GM12878 (cell line): ENCODE measurements at regions not wholly inside any gene's neighbourhood (a gene's known extent, or its start where the extent isn't known, plus 50 kb on each side); places are given as distances from the start of the nearest gene placed in this dataset.

Source experiments
- BHLHE40 ChIP-seq, 2 experiments: fragments of 450-650 bp in 1 of 2; IDR thresholded peaks; 2 replicates each; pipeline ENCODE4 v1.6.1; 2011 to 2017; ENCODE audit warnings: low read depth in 2 of 2, borderline replicate concordance in 1 of 2, improper control_type of control experiment in 1 of 2, low read length in 1 of 2, mild to moderate bottlenecking in 1 of 2
- CBX3 ChIP-seq: fragments of 200-600 bp; sonication (generic); IDR thresholded peaks from 2 replicates; pipeline ENCODE4 v1.6.1; 2016; ENCODE audit warnings: low read depth, borderline replicate concordance
- CEBPB ChIP-seq, 2 experiments: fragments of 150-350 bp in 1 of 2; IDR thresholded peaks; 2 replicates each; pipeline ENCODE4 v1.6.1; 2012 to 2014; ENCODE audit warnings: low read depth in 2 of 2, low read length in 2 of 2, borderline replicate concordance in 1 of 2, inconsistent platforms in 1 of 2
- POLR2A ChIP-seq: IDR thresholded peaks from 2 replicates; pipeline ENCODE4 v1.6.1; 2011; ENCODE audit warnings: low read depth, mild to moderate bottlenecking, low read length
- POLR2AphosphoS5 ChIP-seq: IDR thresholded peaks from 2 replicates; pipeline ENCODE4 v1.6.1; 2011; ENCODE audit warnings: mild to moderate bottlenecking, low read length, inconsistent platforms
- RAD21 ChIP-seq: IDR thresholded peaks from 2 replicates; pipeline ENCODE4 v1.6.1; 2011; ENCODE audit warnings: mild to moderate bottlenecking, low read depth, low read length, moderate library complexity; ENCODE audit not compliant: insufficient read depth
- RFX5 ChIP-seq: IDR thresholded peaks from 2 replicates; pipeline ENCODE4 v1.6.1; 2011; ENCODE audit warnings: low read depth, low read length, improper control_type of control experiment

DNA sequence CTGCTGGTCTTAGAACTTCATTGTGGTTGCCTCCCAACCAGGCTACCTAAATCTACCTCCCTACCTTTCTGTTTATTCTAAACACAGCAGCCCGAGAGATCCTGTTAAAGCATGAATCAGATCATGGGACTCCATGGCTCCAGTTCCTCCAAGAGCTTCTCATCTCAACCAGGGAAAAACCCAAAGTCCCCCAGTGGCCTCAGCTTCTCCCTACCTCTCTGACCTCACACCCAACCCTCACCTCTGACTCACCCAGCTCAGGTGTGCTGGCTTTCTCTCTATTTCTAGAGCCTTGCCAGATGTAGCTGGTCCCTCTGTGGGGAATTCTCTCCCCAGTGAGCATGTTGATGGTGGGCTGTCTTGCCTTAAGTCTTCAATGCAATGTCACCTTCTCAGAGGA is 93.8 kb upstream of the COPS8 start:
- TF ChIP-seq POLR2A (no peak), BHLHE40 (IDR thresholded peaks at IDR 0.05; ENCODE audit: borderline replicate concordance in 1 of 2, low read depth in 2 of 2, low read length in 1 of 2) (no peak), RAD21 (no peak), CBX3 (no peak), POLR2AphosphoS5 (no peak), CEBPB (IDR thresholded peaks at IDR 0.05; ENCODE audit: borderline replicate concordance in 1 of 2, low read depth in 2 of 2, low read length in 2 of 2) (no peak), RFX5 (no peak)
